SK-N-MC (cell line): ENCODE measurements at regions not wholly inside any gene's neighbourhood (a gene's known extent, or its start where the extent isn't known, plus 50 kb on each side); places are given as distances from the start of the nearest gene placed in this dataset.

Experiments used
- DNase-seq: peaks from one replicate; pipeline ENCODE4 v3.0.0-alpha.2; 2011; ENCODE audit warnings: low read depth, low spot score
- H3K27ac ChIP-seq: fragments of 200-600 bp; sonication (generic); 2 replicates; pipeline ENCODE4 v1.5.1; 2016; ENCODE audit warnings: mixed run types
- H3K36me3 ChIP-seq: fragments of 200-600 bp; sonication (generic); 2 replicates; pipeline ENCODE4 v1.6.1; 2017; ENCODE audit warnings: antibody characterized with exemption, low read length, mixed read lengths; ENCODE audit not compliant: insufficient read depth
- H3K4me3 ChIP-seq: fragments of 200-600 bp; sonication (generic); 2 replicates; pipeline ENCODE4 v1.5.1; 2016
- H3K9ac ChIP-seq: fragments of 200-600 bp; sonication (generic); 2 replicates; pipeline ENCODE4 v1.8.0; 2017; ENCODE audit warnings: mixed run types, mixed read lengths; ENCODE audit not compliant: insufficient read length
- H3K9me3 ChIP-seq: fragments of 200-600 bp; sonication (generic); 2 replicates; pipeline ENCODE4 v1.6.1; 2017; ENCODE audit warnings: low read depth, mild to moderate bottlenecking, antibody characterized with exemption, low read length, moderate library complexity, mixed read lengths
- EZH2 ChIP-seq: fragments of 200-600 bp; sonication (generic); IDR thresholded peaks from one replicate; pipeline ENCODE4 v1.6.1; 2017; ENCODE audit warnings: antibody characterized with exemption
- FOXP2 ChIP-seq: optimal IDR thresholded peaks from 2 replicates; pipeline ENCODE3; 2011; ENCODE audit warnings: mild to moderate bottlenecking, moderate library complexity; ENCODE audit not compliant: insufficient read depth; ENCODE audit errors: extremely low read length, control extremely low read depth
- POLR2AphosphoS5 ChIP-seq: IDR thresholded peaks from 2 replicates; pipeline ENCODE4 v1.6.1; 2012; ENCODE audit warnings: mild to moderate bottlenecking, low read depth, low read length, borderline replicate concordance

DNA sequence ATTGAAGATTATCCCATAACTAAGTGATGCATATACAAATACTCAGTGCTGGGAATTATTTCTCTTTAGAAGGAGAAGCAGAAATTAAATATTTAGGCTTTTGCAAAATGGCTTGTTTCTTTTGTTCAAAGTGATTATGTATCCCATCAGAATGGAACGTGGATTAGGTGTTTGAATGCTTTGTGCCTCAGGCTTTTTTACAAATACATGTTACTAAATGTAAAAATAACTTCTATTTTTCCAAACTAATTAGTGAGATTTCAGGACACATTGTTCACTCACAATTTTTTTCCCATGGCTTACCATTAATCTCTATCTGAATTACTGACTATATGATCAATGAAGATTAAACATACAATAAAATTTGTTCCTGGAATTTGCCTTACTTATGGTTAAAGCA lies 925.9 kb upstream of the CITED2 start:
- no peak for DNase-seq
- Histone ChIP-seq H3K36me3 (no peaks in the 10 kb centered on the region), H3K9ac (no peak overlapping the region), H3K27ac (no peak overlapping the region), H3K9me3 (no peaks in the 10 kb centered on the region), H3K4me3 (no peak overlapping the region)
- TF ChIP-seq POLR2AphosphoS5 (no peak), EZH2 (no peak), FOXP2 (no peak)

DNA sequence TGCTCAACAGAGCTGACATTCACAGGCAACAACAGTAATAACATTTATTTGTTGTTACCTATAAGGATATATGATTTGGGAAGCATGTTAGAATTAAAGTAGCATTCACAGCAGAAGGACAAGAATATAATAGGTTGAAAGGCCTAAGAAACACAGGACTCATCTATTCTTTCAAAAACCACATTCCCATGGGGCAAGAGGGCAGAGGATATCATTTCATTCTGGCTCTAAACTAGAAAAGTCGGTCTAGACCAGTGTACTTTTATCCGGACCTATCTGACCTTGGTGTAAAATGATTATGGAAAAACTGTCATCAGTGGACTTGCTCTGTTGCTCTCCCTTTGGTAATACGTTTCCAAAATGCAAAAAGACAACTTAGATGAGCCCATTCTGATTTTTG lies 914.7 kb upstream of the CITED2 start:
- H3K36me3 ChIP-seq, result peaks cover 7% of the 10 kb centered on the region; the same call in 1 of the 2 replicates
- no peak overlapping the region for H3K27ac ChIP-seq
- TF ChIP-seq EZH2, result no peak
- H3K9ac ChIP-seq, result no peak overlapping the region
- peaks cover 12% of the 10 kb centered on the region; the same call in 1 of the 2 replicates for H3K9me3 ChIP-seq
- no peak for DNase-seq
- no peak overlapping the region for H3K4me3 ChIP-seq

DNA sequence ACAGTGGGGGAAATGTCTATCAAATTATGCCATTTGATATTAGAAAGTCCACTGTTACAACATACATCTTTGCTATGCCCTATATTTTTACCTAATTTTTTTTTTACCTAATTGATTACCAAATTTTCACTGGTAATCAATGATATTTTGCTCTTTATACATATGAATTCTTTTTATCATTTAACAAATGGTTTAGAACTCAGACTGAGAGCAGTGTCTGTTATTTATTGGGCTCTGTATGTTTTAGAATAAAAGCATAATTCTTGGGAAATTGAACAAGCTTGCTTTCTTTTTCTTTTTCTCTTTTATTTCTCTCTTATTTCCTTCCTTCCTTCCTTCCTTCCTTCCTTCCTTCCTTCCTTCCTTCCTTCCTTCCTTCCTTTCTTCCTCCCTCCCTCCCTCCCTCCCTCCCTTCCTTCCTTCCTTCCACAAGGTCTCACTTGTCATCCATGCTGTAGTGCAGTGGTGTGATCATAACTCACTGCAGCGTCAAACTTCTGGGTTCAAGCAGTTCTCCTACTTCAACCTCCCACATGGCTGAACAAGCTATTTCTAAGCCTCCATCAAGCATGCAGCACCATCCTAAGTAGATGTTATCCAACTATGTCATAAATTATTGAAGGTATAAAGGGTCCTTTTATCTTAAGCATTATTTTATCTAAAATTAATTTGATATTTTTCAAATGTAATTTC lies 911.7 kb upstream of the CITED2 start:
- DNase-seq, result peak; percentile 98
- Histone ChIP-seq H3K27ac (peak overlapping the region; percentile 100), H3K4me3 (peak overlapping the region; percentile 48), H3K36me3 (peaks cover 13% of the 10 kb centered on the region; the same call in 1 of the 2 replicates), H3K9ac (peak overlapping the region; percentile 90), H3K9me3 (peaks cover 9% of the 10 kb centered on the region; the same call in 1 of the 2 replicates)
- TF ChIP-seq POLR2AphosphoS5, result peak; percentile 60; the same call in 1 of the 2 replicates
- TF ChIP-seq EZH2, result no peak

DNA sequence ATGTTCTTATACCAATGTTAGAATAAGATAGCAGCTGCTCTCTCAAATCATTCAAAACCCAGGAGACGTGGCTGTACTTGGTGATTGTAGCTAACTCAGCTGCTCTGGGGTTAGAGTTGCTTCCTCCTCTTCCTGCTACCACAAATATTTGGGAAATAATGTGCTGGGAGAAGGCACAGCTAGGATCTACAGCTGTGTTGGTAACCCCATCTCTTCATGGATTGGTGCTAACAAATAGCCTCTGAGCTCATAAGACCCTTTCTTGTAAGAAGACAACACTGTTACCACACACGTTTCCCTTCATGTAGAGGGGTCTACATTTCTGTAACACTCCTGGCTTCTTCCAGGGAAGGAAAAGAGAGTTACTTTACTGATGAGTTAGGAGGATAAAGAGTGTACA lies 911.0 kb upstream of the CITED2 start:
- peak overlapping the region; percentile 90 for H3K9ac ChIP-seq
- no peak for TF ChIP-seq EZH2
- no peak for TF ChIP-seq FOXP2
- TF ChIP-seq POLR2AphosphoS5, result no peak

DNA sequence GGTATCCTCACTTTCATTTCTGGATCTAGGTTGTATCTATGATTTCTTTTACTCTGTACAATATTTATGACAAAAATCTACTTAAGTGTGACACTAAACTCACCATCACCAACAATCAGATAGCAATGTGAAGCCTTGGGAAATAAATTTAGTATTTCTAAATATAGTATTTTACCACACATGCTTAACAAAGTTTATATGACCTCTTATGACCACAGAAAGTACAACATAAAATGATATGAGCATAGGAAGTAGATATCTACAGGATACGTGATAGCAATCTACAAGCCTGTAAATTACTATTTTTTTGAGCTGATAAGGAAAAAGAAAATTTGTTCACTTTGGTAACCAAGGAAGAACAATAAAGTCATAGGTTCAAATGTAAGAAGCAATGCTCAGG lies 910.4 kb upstream of the CITED2 start:
- peaks cover 7% of the 10 kb centered on the region; the same call in 1 of the 2 replicates for H3K9me3 ChIP-seq
- peak overlapping the region; percentile 100 for H3K27ac ChIP-seq
- no peak for DNase-seq
- H3K4me3 ChIP-seq, result peak overlapping the region; percentile 48
- no peak for TF ChIP-seq FOXP2
- no peak for TF ChIP-seq EZH2
- no peak; the same call in 1 of the 2 replicates for TF ChIP-seq POLR2AphosphoS5
- H3K9ac ChIP-seq, result peak overlapping the region; percentile 90
- peaks cover 16% of the 10 kb centered on the region; the same call in 1 of the 2 replicates for H3K36me3 ChIP-seq

More for the DNA sequence above, 911.0 kb upstream of the CITED2 start:
- Histone ChIP-seq H3K27ac (peak overlapping the region; percentile 100), H3K9me3 (peaks cover 7% of the 10 kb centered on the region; the same call in 1 of the 2 replicates), H3K4me3 (peak overlapping the region; percentile 48), H3K36me3 (peaks cover 13% of the 10 kb centered on the region; the same call in 1 of the 2 replicates)
- peak; percentile 90 for DNase-seq

DNA sequence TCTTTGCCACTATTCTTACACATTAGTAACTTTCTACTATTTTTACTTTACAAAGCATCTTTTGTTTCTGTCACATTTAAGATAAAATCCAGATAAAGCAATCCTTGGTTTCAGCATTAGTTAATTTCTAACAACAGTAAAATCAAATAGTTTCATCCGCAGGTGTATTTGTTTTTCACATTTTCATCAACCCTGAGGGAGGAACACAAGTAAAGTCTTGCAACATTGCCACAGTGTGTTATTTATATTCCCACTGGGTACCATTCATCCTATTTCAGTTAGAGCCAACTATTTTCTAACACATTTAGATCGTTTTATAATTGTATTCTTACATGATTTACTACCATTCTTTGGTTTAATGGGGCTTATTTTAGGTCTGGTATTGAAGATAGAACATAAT lies 908.7 kb upstream of the CITED2 start:
- H3K36me3 ChIP-seq, result peaks cover 18% of the 10 kb centered on the region; the same call in 1 of the 2 replicates
- no peak for DNase-seq
- H3K9ac ChIP-seq, result no peak overlapping the region
- H3K27ac ChIP-seq, result peak overlapping the region; percentile 100
- H3K9me3 ChIP-seq, result peaks cover 3% of the 10 kb centered on the region; the same call in 1 of the 2 replicates
- H3K4me3 ChIP-seq, result no peak overlapping the region
- TF ChIP-seq POLR2AphosphoS5 (no peak), EZH2 (no peak), FOXP2 (no peak)

DNA sequence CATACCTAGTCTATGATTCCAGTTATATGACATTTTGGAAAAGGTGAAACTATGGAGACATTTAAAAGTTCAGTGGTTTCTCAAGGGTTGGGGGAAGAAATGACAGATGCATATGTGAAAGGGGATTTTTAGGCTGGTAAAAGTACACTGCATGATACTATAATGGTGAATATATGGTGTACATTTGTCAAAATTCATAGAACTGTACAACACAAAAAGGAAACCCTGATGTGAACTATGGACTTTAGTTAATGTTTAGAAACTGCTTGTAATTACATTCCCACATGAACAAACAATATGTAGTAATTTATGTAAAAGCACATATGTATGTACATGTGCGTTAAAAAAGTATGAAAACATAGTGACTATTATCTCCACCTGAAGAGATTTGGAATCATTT lies 907.3 kb upstream of the CITED2 start:
- DNase-seq, result no peak
- Histone ChIP-seq H3K36me3 (peaks cover 18% of the 10 kb centered on the region; the same call in 1 of the 2 replicates), H3K9me3 (peaks cover 3% of the 10 kb centered on the region; the same call in 1 of the 2 replicates), H3K9ac (no peak overlapping the region), H3K27ac (peak overlapping the region; percentile 11; the same call in 1 of the 2 replicates), H3K4me3 (no peak overlapping the region)
- TF ChIP-seq POLR2AphosphoS5 (no peak), FOXP2 (no peak), EZH2 (no peak)

DNA sequence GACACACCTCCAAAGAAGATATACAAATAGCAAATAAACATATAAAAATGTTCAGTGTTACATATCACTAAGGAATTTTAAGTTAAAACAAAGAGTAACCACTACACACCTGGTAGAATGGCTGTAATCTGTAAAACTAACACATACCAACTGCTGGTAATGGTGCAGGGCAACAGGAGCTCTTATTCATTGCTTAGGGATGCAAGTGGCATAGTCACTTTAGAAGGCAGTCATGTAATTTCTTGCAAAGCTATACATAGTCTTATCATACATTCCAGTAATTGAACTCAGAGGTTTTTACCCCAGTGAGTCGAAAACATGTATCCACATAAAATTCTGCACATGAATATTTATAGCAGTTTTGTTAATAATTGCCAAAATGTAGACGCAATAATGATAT lies 906.8 kb upstream of the CITED2 start:
- H3K9me3 ChIP-seq, result peaks cover 3% of the 10 kb centered on the region; the same call in 1 of the 2 replicates
- DNase-seq, result no peak
- H3K4me3 ChIP-seq, result no peak overlapping the region
- H3K27ac ChIP-seq, result peak overlapping the region; percentile 11; the same call in 1 of the 2 replicates
- TF ChIP-seq FOXP2, result no peak
- TF ChIP-seq EZH2, result no peak
- TF ChIP-seq POLR2AphosphoS5, result no peak
- peaks cover 18% of the 10 kb centered on the region; the same call in 1 of the 2 replicates for H3K36me3 ChIP-seq
- no peak overlapping the region for H3K9ac ChIP-seq

DNA sequence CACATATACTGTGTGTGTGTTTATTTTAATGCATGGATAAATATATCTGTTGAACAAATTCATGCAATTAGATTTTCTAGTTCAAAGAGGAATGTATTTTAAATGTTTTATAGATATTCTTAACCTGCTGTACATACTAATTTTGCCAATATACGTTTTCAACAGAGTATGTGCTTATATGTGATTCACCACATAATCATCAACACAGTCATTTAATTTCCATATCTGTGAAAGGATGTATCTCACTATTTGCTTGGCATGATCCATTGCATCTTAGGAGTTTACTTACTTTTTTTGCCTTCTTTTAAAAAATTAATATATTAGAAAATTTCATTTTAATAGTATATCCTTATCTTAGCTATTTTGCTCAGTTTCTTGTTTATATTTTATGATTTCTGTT lies 902.3 kb upstream of the CITED2 start:
- no peak for DNase-seq
- H3K9ac ChIP-seq, result no peak overlapping the region
- no peak overlapping the region for H3K27ac ChIP-seq
- no peak for TF ChIP-seq FOXP2
- no peak for TF ChIP-seq POLR2AphosphoS5
- TF ChIP-seq EZH2, result no peak
- H3K9me3 ChIP-seq, result peaks cover 3% of the 10 kb centered on the region; the same call in 1 of the 2 replicates
- no peak overlapping the region for H3K4me3 ChIP-seq
- H3K36me3 ChIP-seq, result 0 out of 2 replicates have a peak, but pooled peaks cover 12% of the 10 kb centered on the region
